Loucy (cell line): ENCODE measurements at regions not wholly inside any gene's neighbourhood (a gene's known extent, or its start where the extent isn't known, plus 50 kb on each side); places are given as distances from the start of the nearest gene placed in this dataset.

Source experiments
- H2AFZ ChIP-seq: fragments of 200-600 bp; sonication (generic); 2 replicates; pipeline ENCODE4 v1.6.0; 2016; ENCODE audit warnings: antibody characterized with exemption, mild to moderate bottlenecking, low read length, moderate library complexity
- H3F3A ChIP-seq: fragments of 200-600 bp; 2 replicates; pipeline ENCODE4 v1.6.0; 2016; ENCODE audit warnings: antibody characterized with exemption, low read depth, mild to moderate bottlenecking
- H3K27me3 ChIP-seq: fragments of 200-600 bp; sonication (generic); 2 replicates; pipeline ENCODE4 v1.6.1; 2014; ENCODE audit warnings: low read length, mild to moderate bottlenecking; ENCODE audit not compliant: insufficient read depth, poor library complexity, severe bottlenecking
- H3K36me3 ChIP-seq: fragments of 200-600 bp; sonication (generic); 2 replicates; pipeline ENCODE4 v1.6.1; 2016; ENCODE audit warnings: low read length; ENCODE audit not compliant: insufficient read depth
- H3K4me1 ChIP-seq: fragments of 200-600 bp; sonication (generic); 2 replicates; pipeline ENCODE4 v1.5.1; 2014; ENCODE audit warnings: low read length, mild to moderate bottlenecking; ENCODE audit not compliant: insufficient read depth, poor library complexity, severe bottlenecking
- H3K4me2 ChIP-seq: fragments of 200-600 bp; sonication (generic); 2 replicates; pipeline ENCODE4 v1.6.0; 2014; ENCODE audit warnings: antibody characterized with exemption, low read length, low read depth, mild to moderate bottlenecking; ENCODE audit not compliant: poor library complexity, severe bottlenecking
- H3K4me3 ChIP-seq: fragments of 200-600 bp; sonication (generic); 2 replicates; pipeline ENCODE4 v1.5.1; 2014; ENCODE audit warnings: low read length, mild to moderate bottlenecking, mixed read lengths; ENCODE audit not compliant: poor library complexity, severe bottlenecking
- H3K79me2 ChIP-seq: fragments of 200-600 bp; sonication (generic); 2 replicates; pipeline ENCODE4 v1.6.1; 2014; ENCODE audit warnings: low read length; ENCODE audit not compliant: insufficient read depth
- H3K9ac ChIP-seq: fragments of 200-600 bp; sonication (generic); 2 replicates; pipeline ENCODE4 v1.6.0; 2014; ENCODE audit warnings: mild to moderate bottlenecking, low read depth, low read length, moderate library complexity; ENCODE audit not compliant: poor library complexity, severe bottlenecking
- H3K9me2 ChIP-seq: fragments of 200-600 bp; sonication (generic); replicated peaks from 2 replicates; pipeline ENCODE4 v1.6.1; 2016; ENCODE audit warnings: low read depth, low read length, mixed read lengths
- H3K9me3 ChIP-seq: fragments of 200-600 bp; sonication (generic); 2 replicates; pipeline ENCODE4 v1.6.1; 2014; ENCODE audit warnings: mild to moderate bottlenecking, antibody characterized with exemption, low read length, low read depth; ENCODE audit not compliant: insufficient read depth
- H4K20me1 ChIP-seq: fragments of 200-600 bp; sonication (generic); 2 replicates; pipeline ENCODE4 v1.6.0; 2014; ENCODE audit warnings: antibody characterized with exemption, low read length, mild to moderate bottlenecking; ENCODE audit not compliant: insufficient read depth, poor library complexity, severe bottlenecking
- EZH2phosphoT487 ChIP-seq: fragments of 200-600 bp; IDR thresholded peaks from 2 replicates; pipeline ENCODE4 v1.6.1; 2018; ENCODE audit warnings: antibody characterized with exemption, mild to moderate bottlenecking, moderate library complexity, borderline replicate concordance
- TF ChIP-seq, protein P1 (sequence below): fragments of 200-600 bp; sonication (generic); conservative IDR thresholded peaks from 2 replicates; pipeline ENCODE4 v1.5.1; 2014; ENCODE audit warnings: mild to moderate bottlenecking, antibody characterized with exemption, low read length

DNA sequence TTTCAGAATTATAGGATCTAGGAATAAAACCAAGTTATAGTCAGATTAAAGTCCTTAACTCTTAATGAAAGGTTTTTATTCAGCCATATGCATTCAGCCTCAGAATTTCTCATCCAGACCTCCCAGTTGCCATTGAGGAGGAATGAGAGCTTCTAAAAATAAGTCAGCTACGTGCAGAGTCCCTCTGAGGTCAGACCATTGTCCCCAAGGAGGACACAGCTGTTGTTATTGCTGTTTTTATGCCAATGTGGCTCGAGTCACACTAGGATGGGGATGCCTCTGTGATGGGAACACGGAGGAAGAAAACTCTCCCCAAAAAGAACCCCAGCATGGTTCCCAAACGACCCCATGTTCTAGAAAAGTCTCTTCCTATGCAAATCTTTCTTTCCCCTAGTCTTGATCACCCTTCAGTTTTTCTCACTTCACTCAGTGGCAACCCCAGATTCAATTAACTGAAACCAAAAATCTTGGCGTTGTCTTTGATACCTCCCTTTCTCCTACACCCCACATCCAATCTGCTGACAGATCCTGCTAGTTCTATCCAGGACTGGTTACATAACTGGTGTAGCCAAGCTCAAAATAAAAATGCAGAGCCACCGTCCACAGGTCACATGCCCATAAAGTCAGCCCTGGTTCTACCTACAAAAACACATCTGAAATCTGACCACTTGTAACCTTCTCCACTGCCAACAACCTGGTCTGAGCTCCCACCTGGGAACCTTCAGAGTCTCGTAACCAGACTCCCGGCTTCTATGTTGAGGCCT is 138.2 kb upstream of the ERCC4 start:
- Histone ChIP-seq H3K9ac (no peak overlapping the region), H4K20me1 (no peaks in the 10 kb centered on the region), H3K79me2 (no peaks in the 10 kb centered on the region), H3K9me2 (no peaks in the 10 kb centered on the region), H2AFZ (no peak overlapping the region), H3K27me3 (no peaks in the 10 kb centered on the region), H3F3A (no peaks in the 10 kb centered on the region), H3K9me3 (no peaks in the 10 kb centered on the region), H3K4me3 (no peak overlapping the region), H3K4me2 (no peak overlapping the region), H3K4me1 (no peaks in the 10 kb centered on the region), H3K36me3 (no peaks in the 10 kb centered on the region)
- TF ChIP-seq, protein P1, sequence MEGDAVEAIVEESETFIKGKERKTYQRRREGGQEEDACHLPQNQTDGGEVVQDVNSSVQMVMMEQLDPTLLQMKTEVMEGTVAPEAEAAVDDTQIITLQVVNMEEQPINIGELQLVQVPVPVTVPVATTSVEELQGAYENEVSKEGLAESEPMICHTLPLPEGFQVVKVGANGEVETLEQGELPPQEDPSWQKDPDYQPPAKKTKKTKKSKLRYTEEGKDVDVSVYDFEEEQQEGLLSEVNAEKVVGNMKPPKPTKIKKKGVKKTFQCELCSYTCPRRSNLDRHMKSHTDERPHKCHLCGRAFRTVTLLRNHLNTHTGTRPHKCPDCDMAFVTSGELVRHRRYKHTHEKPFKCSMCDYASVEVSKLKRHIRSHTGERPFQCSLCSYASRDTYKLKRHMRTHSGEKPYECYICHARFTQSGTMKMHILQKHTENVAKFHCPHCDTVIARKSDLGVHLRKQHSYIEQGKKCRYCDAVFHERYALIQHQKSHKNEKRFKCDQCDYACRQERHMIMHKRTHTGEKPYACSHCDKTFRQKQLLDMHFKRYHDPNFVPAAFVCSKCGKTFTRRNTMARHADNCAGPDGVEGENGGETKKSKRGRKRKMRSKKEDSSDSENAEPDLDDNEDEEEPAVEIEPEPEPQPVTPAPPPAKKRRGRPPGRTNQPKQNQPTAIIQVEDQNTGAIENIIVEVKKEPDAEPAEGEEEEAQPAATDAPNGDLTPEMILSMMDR: no peak
- TF ChIP-seq EZH2phosphoT487: no peak

DNA sequence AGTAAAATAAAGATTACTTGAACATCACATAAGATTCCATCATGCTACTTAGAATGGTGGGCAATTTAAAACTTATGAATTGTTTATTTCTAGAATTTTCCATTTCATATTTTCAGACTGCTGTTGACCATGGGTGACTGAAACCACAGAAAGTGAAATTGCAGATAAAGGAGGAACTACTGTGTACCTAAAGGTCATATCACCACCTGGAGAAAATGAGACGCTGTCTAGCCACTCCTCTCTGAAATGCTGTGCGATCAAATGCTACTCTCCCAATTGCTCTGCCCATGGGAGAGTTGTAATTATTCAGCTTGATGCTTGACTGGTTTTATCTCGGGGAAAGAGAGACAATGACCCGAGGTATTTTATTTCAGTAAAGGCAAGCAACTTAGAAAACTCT is 128.9 kb upstream of the ERCC4 start:
- TF ChIP-seq EZH2phosphoT487: no peak
- TF ChIP-seq, protein P1: no peak
- Histone ChIP-seq H3K4me3 (no peak overlapping the region), H3K4me2 (no peak overlapping the region), H3K27me3 (no peaks in the 10 kb centered on the region), H3K4me1 (no peaks in the 10 kb centered on the region), H3K9me2 (no peaks in the 10 kb centered on the region), H3F3A (no peaks in the 10 kb centered on the region), H3K36me3 (no peaks in the 10 kb centered on the region), H3K9ac (no peak overlapping the region), H2AFZ (no peak overlapping the region), H3K79me2 (no peaks in the 10 kb centered on the region), H4K20me1 (no peaks in the 10 kb centered on the region), H3K9me3 (no peaks in the 10 kb centered on the region)

DNA sequence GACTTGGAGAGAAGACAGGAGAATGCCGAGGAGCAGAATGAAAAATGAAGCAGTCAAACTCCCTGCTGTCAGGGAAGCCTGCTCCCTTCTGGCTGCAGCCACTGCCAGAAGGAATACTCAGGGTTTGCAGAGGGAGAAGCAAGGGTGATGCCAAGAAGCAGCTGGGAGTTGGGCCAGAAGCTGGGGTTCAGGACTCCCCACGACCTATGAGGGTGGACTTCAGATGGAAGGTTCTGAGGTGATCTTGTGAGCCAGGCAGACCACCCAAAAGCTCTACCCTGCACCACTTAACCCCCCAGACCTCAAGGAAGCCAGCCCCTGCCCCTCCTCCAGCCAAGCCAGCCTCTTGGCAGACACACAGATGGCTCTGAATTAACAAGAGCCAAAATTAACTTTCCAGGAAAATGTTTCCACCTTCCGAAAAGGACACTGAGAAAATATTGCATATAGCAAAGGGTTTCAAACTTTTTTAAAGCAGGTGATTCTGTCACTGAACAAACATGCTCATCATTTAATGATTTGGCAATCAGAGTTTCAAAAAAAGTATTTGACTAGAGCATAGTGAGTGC is 126.0 kb upstream of the ERCC4 start:
- Histone ChIP-seq H3K9ac (no peak overlapping the region), H3K27me3 (no peaks in the 10 kb centered on the region), H3K36me3 (no peaks in the 10 kb centered on the region), H3K9me3 (no peaks in the 10 kb centered on the region), H2AFZ (no peak overlapping the region), H4K20me1 (no peaks in the 10 kb centered on the region), H3K79me2 (no peaks in the 10 kb centered on the region), H3F3A (no peaks in the 10 kb centered on the region), H3K4me2 (no peak overlapping the region), H3K4me1 (no peaks in the 10 kb centered on the region), H3K9me2 (no peaks in the 10 kb centered on the region), H3K4me3 (no peak overlapping the region)
- no peak for TF ChIP-seq EZH2phosphoT487
- TF ChIP-seq, protein P1: no peak
